IPS DF 4.7 (cell line): ENCODE measurements at regions not wholly inside any gene's neighbourhood (a gene's known extent, or its start where the extent isn't known, plus 50 kb on each side); places are given as distances from the start of the nearest gene placed in this dataset.
"Not testable (repeated sequence)": the region's sequence is repeated elsewhere in the genome, so short reads cannot be mapped to it uniquely, and the experiment has no call there.

Source experiments
- DNase-seq: peaks from one replicate; pipeline ENCODE4 v3.0.0-alpha.2; 2013; ENCODE audit warnings: low spot score; ENCODE audit errors: extremely low read depth

- DNase-seq = no peak
Observed at GRCh38 chrX:13478740-13479451, 90.5 kb upstream of the EGFL6 start.

DNA sequence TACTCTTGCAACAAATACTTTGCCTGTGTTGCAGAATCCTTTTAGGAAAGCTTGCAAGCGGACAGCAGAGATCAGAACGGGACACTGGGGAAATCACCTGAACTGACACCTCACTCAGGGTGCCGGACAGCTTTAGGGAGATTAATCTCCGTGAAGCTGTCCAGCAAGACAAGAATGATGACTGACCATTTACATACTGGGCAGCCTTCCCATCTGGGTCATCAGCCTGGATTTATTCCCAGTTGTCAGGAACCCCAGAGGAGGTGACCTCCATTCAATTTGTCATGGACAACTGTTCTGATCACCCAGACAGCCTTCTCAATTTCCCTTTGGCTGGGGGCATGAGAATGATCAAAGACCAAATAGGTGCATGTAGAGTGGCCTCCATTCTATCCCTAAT is 93.0 kb upstream of the EGFL6 start:
- DNase-seq = no peak

DNA sequence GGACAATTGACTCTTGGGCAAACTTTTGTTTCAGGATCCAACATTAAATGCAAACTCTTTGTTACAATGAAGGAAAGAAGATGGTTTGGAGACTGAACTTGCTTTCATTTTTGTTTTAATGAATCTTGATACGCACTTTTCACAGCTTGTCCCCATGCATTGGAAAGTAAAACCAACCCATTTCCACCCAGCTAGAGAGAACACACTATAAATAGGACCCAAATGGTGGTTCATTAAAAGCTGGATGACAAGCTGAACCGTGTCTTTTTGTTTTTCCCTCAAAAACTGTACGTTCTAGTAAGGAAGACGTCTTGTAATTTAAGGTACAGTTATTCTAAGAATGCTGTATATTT is 95.3 kb upstream of the EGFL6 start:
- DNase-seq = no peak

GRCh38 chrX:13473442-13474163 is 95.8 kb upstream of the EGFL6 start:
- DNase-seq = no peak

DNA sequence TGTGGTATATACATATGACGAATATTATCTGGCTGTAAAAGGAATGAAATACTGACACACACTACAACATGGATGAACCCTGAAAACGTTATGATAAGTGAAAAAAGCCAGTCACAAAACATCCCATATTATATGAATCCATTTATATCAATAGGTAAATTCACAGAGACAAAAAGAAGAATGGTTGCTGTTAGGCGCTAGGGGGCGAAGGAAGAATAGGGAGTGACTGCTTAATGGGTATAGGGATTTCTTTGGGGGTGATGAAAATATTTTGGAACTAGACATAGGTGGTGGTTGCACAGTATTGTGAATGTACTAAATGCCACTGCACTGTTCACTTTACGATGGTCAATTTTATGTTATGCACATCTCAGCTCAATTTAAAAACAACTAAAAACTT is 96.4 kb upstream of the EGFL6 start:
- no peak for DNase-seq

DNA sequence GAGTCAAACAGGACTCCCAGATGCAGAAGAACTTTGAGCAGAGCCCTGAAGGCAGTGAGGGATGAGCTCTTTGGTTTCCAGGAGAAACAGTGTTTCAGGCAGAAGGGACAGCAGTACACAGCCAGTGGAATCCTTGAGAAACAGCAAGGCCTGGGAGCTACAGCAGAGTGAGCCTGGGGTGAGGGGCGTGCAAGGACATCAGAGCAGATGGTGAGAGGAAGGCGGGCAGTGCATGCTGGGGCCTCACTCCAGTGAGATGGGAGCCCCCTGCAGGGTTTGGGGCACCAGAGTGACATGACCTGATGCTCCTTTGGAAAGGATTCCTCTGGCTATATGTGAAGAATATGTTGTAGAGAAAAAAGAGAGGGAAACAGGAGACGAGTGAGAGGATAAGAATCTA is 98.1 kb upstream of the EGFL6 start:
- no peak for DNase-seq

- no peak for DNase-seq
Observed at GRCh38 chrX:13470685-13470977, 98.8 kb upstream of the EGFL6 start.

GRCh38 chrX:13469963-13470684 is 99.3 kb upstream of the EGFL6 start:
- no peak for DNase-seq

DNA sequence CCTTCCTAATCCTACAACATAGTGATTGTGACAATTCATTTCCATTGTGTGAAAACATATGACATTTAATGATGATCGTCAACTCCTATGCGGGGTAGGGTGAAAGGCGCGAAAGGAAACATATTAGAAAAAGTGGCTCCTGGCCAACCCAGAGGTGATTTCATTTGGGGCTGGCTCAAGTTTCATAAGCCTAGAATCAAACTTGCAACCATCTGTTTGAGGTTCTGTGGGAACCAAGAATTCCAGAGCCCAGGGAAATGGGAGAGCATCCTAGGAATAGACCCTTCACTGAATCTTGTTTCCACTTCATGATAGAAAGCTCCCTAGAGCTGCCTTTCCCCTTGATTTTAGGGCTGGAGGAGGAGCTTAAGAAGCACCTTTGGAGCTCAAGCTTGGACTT is 101.3 kb upstream of the EGFL6 start:
- no peak for DNase-seq

GRCh38 chrX:13467243-13467642 is 102.2 kb upstream of the EGFL6 start:
- DNase-seq = no peak

DNA sequence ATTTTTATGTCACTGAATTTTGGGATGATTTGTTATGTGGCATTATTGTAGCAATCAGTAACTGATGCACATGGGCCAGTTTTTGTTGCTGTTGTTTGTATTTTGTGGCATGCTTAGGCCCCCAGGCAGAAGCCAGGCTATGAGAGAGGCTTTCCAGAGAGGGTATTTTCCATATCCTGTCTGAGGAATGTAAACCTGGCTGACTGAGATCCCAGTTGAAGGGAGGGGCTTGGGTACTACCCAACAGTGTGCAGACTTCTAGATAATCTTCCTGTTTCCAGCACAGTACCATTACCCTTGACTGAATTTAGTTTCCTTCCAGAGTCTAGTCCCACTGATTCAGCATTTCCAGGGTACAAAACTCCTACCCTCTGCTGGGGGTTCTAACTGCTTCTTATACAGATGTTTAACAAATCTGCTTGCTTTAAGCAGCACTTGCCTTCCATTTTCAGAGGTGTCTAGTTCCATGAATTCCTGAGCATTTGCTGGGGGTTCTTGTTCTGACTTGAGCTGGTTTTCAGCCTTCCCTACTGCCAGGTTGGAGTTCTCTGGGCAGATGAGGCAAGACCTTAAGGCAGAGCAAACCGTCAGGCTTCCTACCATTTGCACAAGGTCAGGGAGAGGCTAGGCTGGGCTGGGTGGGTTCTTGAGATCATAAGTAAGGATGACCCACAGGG is 104.7 kb upstream of the EGFL6 start:
- DNase-seq = no peak

DNA sequence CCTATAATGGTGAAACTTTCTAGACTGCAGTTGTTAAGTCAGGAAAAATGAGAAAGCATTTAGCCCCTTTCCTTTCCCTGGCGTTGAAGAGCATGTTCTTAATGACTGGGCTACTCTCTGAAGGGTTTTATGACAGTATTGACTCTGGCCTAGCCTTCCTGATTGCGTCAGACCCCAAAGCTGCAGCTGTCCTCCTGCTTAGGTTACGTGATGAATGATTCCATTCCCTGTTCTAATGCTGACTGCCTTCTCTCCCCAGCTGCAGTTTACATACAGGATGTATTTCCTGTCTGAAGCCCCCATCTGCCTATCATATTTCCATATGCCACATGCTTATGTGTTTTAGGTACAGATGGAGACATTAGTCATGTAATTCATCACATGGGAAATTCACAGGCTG is 105.8 kb upstream of the EGFL6 start:
- DNase-seq = no peak

GRCh38 chrX:13452283-13452682 is 117.1 kb upstream of the EGFL6 start:
- no peak for DNase-seq

- DNase-seq = no peak
Observed at GRCh38 chrX:13449441-13449840, 120.0 kb upstream of the EGFL6 start.

GRCh38 chrX:13448941-13449340 is 120.5 kb upstream of the EGFL6 start:
- DNase-seq = no peak

- DNase-seq = not testable (repeated sequence)
Observed at GRCh38 chrX:13441608-13442007, 121.8 kb upstream of the ATXN3L start.

GRCh38 chrX:13440176-13440575 is 120.3 kb upstream of the ATXN3L start:
- DNase-seq = no peak

GRCh38 chrX:13433298-13433605 is 113.4 kb upstream of the ATXN3L start:
- DNase-seq = no peak

DNA sequence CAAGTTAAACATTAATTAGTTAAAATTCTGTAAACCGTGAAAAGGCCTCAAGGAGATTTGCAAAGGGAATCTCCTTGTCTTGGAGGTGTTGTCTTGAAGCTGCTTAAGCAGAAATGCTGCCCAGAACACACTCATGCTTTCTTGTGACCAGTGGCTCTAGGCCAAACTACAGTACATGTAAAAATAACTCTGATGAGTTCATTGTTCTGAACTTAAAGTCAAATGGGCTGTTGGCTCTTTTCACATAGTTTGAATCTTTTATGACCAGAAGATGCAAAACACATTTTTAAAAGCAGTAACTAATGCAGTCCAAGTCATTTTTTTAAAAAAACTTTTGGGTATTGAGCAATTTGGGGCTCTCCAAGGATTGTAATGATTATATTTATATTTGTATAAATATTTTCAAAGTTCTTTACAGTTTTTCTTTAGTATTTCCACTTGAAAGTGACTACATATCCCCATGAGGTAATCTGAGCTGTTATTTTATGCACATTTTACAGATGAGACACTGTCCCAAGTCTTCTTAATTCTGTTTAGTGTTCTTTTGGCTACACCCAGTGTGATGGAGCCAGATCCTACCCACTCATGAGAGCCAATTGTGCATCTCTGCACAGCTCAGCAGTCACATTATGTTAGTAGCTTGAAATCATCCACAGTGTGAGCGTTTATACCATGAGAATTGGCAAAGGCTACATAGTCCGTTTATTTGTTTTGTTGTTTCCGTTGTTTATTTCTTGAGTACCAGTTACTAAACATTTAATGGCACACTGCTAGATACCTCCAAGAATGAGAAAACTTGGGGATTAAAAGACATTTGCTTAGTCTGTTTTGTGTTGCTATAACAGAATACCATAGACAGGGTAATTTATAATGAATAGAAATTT is 112.8 kb upstream of the ATXN3L start:
- no peak for DNase-seq

DNA sequence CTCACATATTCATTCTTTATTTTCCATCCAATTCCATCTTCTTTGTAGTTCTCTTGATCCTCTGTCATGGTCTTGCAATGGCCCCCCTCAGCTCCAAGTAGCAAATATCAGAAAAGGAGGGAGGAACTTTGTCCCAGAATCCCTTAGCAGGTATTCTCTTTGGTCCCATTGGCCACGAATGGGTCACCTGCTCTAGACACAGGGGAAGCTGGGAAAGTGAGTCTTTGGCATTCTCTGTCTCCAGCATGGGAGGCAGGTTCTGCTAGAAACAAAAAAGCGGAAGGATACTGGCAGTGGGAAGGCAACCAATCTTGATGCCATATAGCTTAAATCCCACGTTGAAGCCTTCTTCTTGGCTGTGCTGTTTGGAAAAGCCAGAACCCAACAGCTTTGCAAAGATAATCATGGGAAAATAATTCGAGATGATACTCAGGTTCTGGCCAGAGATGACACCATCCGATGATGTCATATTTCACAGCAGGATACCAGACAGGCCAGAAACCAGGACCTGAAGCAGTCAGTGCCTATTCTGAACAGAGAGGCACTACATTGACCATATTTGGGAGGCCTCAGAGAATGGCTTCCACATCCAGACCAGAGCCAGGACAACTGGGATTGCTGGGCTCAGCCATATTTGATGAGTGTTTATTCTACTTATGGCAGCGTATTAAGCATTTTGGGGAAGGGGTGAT is 110.4 kb upstream of the ATXN3L start:
- no peak for DNase-seq
